COLO829 (cell line): ENCODE measurements at regions not wholly inside any gene's neighbourhood (a gene's known extent, or its start where the extent isn't known, plus 50 kb on each side); places are given as distances from the start of the nearest gene placed in this dataset.

Experiments used
- DNase-seq: peaks from one replicate; pipeline ENCODE4 v3.0.0; 2012; ENCODE audit warnings: low spot score

DNA sequence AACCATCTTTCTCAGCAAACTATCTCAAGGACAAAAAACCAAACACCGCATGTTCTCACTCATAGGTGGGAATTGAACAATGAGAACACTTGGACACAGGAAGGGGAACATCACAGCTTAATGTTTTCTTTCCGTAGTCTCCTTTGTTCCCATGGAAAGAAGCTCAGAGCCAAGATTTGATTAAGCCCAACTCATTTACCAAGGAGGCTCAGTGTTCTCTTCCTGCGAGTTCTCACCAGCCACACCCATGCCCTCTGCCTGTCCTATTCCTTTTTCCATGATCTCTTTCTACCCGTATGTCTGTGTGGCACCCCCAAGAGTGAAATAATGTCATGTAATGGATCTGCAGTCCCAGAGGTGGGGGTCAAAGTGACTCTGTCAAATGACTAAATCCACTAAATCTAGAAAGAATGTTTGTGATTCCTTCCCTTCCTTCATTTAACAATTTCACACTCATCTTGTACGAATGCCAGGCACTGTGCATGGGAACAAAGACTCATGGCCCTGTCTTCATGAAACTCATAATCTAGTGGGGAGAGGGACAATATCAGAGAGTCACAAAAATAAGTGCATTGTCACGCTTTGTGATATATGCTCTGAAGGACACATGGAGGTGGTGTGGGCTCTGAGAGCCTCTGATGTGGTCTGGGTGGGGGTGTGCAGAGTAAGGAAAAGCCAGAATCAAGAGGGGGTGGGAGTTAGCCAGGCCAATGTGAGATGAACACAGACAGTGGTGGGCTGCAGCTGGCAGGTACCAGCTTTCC is 292.1 kb downstream of the CDC5L start:
- no peak for DNase-seq

GRCh38 chr6:44680202-44680720 is 292.8 kb downstream of the CDC5L start:
- no peak for DNase-seq

DNA sequence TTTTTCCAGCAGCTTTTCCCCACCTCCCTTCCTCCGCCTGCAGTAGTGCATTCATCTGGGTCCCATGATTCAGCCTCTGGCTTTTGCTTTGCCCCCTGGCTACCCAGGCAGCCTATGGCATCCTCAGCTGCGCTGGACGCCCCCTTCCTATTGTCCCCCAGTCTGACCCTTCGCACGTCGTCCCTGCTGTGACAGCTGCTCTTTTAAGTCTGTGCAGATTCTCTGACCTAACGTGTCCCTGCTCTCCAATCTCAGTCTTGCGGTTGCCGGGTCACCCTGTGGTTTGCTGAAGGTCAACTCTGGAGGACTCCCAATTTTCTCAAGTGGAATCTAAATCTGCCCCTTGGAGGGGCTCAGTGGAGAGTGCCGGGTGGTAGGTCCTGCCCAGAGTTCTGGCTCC is 294.3 kb downstream of the CDC5L start:
- no peak for DNase-seq

- DNase-seq: no peak
These were observed 294.8 kb downstream of the CDC5L start for GRCh38 chr6:44682280-44682679.

DNA sequence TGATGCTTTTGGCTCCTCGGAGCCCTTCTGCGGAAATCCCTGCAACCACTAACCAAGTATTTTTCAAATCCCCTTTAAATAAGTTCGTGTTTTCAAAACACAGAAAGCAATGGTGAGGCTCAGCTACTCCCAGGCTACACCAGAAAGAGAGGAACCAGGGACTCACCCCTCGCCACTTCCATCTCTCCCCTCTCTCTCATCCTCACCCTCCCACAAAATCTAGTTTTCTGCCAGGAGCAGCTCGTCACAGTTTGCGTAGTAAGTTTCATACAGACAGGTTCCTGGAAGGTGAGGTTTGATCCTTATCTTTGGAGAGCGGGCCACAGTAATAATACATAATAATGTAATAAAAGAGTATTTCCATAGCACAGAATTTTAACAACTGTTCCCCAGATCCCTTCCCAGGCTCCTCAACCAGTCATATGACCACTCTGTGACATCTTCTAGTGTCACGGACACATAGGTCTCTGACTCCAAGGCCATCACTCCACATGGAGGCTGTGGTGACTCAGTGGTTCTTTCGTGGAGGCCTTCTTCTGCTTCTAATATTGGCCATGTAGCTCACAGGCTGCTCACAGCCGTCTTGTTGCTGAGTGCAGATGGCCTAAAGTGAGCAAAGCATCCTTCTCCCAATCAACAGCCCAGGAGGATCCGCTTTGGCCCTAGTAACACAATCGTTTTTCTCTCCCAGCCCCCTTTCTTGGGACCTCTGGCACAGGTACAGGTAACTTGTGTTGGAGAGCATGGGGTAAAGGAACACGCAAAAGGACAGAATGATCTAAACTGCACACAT is 295.7 kb downstream of the CDC5L start:
- no peak for DNase-seq

DNA sequence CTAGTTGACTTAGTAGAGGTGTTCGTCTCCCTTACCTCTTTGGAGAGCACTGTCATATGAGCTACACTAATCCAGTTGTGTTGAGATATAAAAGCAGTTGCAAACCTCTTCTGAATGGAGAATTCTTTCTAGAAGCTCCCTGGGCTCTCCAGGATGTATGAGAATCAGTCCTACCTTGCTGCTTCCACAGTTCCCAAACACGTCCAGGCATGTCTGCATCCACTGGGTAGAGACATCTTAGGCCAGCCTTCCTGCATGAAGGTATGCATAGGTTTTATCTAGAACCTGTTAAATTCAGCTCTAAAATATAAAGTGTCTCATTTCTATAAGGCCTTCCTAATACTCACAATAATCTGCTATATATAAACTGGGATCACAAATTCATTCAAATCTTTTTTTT is 297.7 kb downstream of the CDC5L start:
- DNase-seq: no peak

- DNase-seq: no peak
These were observed 308.6 kb downstream of the CDC5L start for GRCh38 chr6:44696099-44696498.

DNA sequence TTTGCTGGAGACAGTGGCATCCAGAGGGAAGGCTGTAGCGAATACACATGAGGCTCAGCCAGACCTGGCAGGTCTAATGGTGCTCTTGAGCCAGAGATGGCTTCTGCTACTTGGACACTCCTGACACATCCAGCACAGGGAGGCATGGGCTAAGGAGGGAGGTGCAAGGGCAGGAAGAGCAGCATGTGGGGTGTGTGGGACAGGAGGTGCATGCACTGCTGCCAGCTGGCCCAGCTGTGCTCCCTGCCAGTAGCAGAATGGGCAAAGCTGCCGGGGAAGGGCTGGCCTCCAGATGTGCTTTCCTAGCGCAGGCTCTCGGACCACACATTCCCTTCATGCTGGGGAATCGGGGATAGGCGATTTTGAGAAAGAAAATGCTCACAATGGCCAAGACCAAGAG is 309.2 kb downstream of the CDC5L start:
- DNase-seq: no peak

GRCh38 chr6:44697327-44697726 is 309.8 kb downstream of the CDC5L start:
- DNase-seq: no peak

GRCh38 chr6:44698602-44699001 is 311.1 kb downstream of the CDC5L start:
- DNase-seq: no peak

- DNase-seq: no peak
These were observed 311.6 kb downstream of the CDC5L start for GRCh38 chr6:44699082-44699481.

DNA sequence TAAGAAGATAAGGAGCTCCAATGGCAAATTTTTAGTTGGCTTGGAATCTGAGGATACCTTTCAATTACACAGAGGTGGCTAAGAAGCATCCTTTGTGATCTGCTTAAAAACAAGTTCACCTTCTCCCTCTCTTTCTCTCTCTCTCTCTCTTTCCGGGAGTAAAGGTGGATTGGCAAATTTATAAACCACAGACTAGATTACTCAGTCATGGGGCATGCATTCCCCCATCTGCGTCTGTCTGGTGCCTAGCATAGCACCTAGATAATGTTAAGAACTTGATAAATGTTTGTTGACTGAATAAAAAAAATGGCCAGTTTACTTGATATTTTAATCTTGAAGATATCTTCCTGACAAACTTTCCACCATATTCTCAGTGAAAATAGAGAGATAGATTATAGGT is 312.3 kb downstream of the CDC5L start:
- no peak for DNase-seq

DNA sequence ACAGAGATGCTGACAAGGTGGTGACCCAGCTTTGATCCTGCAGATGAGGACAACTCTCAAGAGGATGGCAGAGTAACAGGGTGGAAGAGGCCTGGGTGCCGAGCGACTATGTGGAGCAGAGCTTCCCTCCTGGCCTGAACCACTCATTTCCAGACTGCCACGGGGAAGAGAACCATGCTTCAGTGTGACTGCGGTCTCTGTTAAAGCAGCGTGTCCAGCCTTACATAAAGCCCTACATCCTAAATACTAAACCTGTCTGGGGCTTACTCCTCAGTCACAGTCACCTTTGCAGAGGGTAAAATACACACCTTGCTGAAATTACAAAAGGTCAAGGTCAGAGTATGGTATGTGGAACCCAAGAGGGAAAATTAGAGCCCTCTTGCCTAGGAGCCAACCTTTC is 312.9 kb downstream of the CDC5L start:
- no peak for DNase-seq

DNA sequence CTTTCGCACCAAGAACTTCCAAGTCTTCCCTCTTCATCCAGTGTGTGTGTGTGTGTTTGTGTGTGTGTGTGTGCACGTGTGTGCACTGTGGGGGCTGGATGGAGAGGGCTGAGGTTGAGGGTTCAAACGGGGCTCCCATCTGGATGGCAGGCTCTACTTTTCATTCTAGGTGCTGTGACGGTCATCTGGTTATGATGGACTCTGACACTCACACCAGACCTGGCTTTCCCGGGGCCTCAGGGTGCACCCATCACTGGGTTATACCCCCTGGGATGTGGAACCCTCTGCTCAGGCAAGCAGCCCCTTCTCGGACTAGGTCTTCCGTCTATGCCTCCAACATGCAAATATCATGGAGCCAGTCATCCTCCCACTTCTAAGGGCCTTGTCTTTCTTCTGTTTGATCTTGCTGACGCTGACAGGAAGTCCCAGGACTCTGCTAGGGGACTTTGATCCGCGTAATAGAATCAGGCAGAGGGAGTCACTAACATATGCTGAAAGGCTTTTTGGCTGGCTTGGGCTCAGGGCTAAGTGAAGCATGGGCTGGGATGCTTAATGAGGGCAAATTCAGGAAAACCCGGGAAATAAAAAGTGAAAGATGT is 313.6 kb downstream of the CDC5L start:
- DNase-seq: no peak

GRCh38 chr6:44701637-44702101 is 314.2 kb downstream of the CDC5L start:
- no peak for DNase-seq

GRCh38 chr6:44702292-44702691 is 314.8 kb downstream of the CDC5L start:
- no peak for DNase-seq

- no peak for DNase-seq
These were observed 317.0 kb downstream of the CDC5L start for GRCh38 chr6:44704240-44705150.

- no peak for DNase-seq
These were observed 318.1 kb downstream of the CDC5L start for GRCh38 chr6:44705596-44705995.

GRCh38 chr6:44706011-44706410 is 318.5 kb downstream of the CDC5L start:
- no peak for DNase-seq

- DNase-seq: no peak
These were observed 320.7 kb downstream of the CDC5L start for GRCh38 chr6:44708208-44708607.

GRCh38 chr6:44712353-44713111 is 325.0 kb downstream of the CDC5L start:
- DNase-seq: no peak
